ENCODE measurements at regions not wholly inside any gene's neighbourhood (a gene's known extent, or its start where the extent isn't known, plus 50 kb on each side); places are given as distances from the start of the nearest gene placed in this dataset.

DNA sequence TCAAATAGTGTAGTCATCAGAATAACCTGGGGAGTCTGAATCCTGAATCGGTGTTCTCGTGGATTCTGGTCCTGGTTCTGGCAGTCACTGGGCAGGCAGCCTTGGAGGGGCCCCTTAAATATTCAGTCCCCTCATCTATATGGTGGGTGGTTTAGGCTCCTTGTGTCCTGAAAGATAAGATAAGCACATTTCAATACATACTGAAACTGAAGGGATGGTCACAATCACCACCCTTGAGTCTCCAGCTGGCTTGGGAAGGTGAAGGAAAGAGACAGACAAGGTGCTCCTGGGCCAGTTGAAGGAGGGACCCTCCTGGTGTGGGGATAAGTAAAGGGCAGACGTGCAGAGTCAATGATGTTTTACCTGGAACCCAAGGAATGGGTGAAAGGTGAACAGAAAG, 146.7 kb downstream of the CXCL12 start:
- Mint-ChIP-seq H3K4me3 (ENCODE audit: low read depth) (no peak overlapping the region), H3K36me3 (ENCODE audit: insufficient read depth) (no peaks in the 10 kb centered on the region), H3K27ac (no peak overlapping the region), H3K27me3 (peaks cover 52% of the 10 kb centered on the region), H3K9me3 (ENCODE audit: low read depth) (peaks cover 9% of the 10 kb centered on the region), H3K4me1 (ENCODE audit: low read depth) (peaks cover 20% of the 10 kb centered on the region)
- TF ChIP-seq, protein P1, sequence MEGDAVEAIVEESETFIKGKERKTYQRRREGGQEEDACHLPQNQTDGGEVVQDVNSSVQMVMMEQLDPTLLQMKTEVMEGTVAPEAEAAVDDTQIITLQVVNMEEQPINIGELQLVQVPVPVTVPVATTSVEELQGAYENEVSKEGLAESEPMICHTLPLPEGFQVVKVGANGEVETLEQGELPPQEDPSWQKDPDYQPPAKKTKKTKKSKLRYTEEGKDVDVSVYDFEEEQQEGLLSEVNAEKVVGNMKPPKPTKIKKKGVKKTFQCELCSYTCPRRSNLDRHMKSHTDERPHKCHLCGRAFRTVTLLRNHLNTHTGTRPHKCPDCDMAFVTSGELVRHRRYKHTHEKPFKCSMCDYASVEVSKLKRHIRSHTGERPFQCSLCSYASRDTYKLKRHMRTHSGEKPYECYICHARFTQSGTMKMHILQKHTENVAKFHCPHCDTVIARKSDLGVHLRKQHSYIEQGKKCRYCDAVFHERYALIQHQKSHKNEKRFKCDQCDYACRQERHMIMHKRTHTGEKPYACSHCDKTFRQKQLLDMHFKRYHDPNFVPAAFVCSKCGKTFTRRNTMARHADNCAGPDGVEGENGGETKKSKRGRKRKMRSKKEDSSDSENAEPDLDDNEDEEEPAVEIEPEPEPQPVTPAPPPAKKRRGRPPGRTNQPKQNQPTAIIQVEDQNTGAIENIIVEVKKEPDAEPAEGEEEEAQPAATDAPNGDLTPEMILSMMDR (IDR thresholded peaks at IDR 0.05; ENCODE audit: unreplicated experiment): no peak
- no peak for DNase-seq (ENCODE audit: low spot score, unreplicated experiment)

DNA sequence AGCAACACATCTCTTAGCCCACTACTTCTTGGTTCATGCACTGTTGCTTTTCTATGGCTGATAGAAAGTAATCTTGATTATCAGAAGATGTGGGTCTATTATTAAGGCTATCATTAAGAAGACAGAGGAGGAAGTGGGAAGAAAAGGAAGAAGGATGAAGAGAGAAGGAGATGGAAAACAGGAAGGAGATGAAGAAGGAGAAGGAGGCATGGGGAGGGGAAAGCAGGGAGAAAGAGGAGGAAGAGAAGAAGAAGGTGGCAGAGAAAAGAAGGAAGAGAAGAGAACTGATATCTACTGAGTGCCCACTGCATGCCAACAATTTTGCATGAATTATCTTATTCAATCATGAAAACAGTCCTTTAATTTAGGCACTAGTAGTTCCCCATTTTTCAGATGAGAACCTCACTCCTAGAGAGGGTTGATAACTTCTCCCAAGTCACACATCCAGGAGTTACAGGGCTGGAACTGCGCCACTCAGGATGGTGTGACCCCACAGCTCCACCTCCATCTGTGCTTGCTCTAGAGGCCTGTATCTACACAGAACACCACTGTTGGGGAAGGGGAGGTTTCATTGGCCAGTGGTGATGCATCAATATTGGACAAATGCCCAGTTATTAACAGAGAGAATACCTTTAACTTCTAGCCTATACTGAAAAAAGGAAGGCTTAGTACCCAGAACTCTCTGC, 147.4 kb downstream of the CXCL12 start:
- peaks cover 49% of the 10 kb centered on the region for H3K27me3 Mint-ChIP-seq
- H3K36me3 Mint-ChIP-seq (ENCODE audit: insufficient read depth): peaks cover 2% of the 10 kb centered on the region
- no peak for DNase-seq (ENCODE audit: low spot score, unreplicated experiment)
- peaks cover 4% of the 10 kb centered on the region for H3K9me3 Mint-ChIP-seq (ENCODE audit: low read depth)
- H3K4me3 Mint-ChIP-seq (ENCODE audit: low read depth): no peak overlapping the region
- H3K4me1 Mint-ChIP-seq (ENCODE audit: low read depth): peaks cover 24% of the 10 kb centered on the region
- TF ChIP-seq, protein P1 (IDR thresholded peaks at IDR 0.05; ENCODE audit: unreplicated experiment): no peak
- H3K27ac Mint-ChIP-seq: no peak overlapping the region

DNA sequence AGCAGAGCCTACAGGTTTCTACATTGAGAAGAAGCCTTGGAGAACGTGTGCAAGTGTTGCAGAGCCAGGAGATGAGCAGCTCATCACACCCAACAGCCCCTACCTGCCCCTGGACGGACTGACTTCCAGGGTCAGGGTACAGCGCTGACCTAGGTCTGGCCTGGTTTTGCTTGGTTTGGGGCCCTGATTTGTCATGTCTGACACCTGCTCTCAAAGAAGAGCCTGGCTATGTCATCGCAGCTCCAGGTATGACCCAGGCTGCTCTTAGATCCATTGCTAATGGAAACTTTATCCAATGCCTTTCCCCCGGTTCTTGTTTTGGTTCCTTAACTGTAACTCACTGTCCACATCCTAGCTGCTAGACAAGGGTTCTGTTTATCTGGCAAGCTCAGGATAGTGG, 149.5 kb downstream of the CXCL12 start:
- peaks cover 13% of the 10 kb centered on the region for H3K9me3 Mint-ChIP-seq (ENCODE audit: low read depth)
- TF ChIP-seq, protein P1 (IDR thresholded peaks at IDR 0.05; ENCODE audit: unreplicated experiment): no peak
- peaks cover 39% of the 10 kb centered on the region for H3K27me3 Mint-ChIP-seq
- no peak for DNase-seq (ENCODE audit: low spot score, unreplicated experiment)
- peaks cover 6% of the 10 kb centered on the region for H3K36me3 Mint-ChIP-seq (ENCODE audit: insufficient read depth)
- H3K4me1 Mint-ChIP-seq (ENCODE audit: low read depth): peaks cover 26% of the 10 kb centered on the region
- H3K27ac Mint-ChIP-seq: no peak overlapping the region
- no peak overlapping the region for H3K4me3 Mint-ChIP-seq (ENCODE audit: low read depth)

DNA sequence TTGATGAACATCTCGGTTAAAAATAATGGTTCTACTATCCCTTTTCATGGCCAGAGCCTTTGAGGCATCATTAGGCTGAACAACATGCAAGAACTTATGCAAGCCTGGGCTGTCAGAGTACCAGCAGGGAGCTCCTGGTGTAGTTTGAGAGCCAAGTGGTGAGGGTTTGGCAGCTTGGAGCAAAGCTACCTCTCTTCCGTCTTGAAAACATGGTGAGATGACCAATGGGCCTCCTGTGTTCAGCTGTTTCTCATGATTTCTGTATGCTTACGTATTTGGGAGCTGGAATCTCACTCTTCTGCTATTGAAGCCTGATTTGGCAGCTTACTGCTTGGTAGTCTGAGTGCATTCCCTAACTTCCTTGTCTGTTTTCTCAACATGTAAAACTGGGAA, 150.4 kb downstream of the CXCL12 start:
- no peak for DNase-seq (ENCODE audit: low spot score, unreplicated experiment)
- H3K36me3 Mint-ChIP-seq (ENCODE audit: insufficient read depth): peaks cover 6% of the 10 kb centered on the region
- peaks cover 30% of the 10 kb centered on the region for H3K27me3 Mint-ChIP-seq
- peaks cover 14% of the 10 kb centered on the region for H3K9me3 Mint-ChIP-seq (ENCODE audit: low read depth)
- H3K4me3 Mint-ChIP-seq (ENCODE audit: low read depth): peak overlapping the region; percentile 17
- TF ChIP-seq, protein P1 (IDR thresholded peaks at IDR 0.05; ENCODE audit: unreplicated experiment): no peak
- peaks cover 26% of the 10 kb centered on the region for H3K4me1 Mint-ChIP-seq (ENCODE audit: low read depth)
- H3K27ac Mint-ChIP-seq: no peak overlapping the region

DNA sequence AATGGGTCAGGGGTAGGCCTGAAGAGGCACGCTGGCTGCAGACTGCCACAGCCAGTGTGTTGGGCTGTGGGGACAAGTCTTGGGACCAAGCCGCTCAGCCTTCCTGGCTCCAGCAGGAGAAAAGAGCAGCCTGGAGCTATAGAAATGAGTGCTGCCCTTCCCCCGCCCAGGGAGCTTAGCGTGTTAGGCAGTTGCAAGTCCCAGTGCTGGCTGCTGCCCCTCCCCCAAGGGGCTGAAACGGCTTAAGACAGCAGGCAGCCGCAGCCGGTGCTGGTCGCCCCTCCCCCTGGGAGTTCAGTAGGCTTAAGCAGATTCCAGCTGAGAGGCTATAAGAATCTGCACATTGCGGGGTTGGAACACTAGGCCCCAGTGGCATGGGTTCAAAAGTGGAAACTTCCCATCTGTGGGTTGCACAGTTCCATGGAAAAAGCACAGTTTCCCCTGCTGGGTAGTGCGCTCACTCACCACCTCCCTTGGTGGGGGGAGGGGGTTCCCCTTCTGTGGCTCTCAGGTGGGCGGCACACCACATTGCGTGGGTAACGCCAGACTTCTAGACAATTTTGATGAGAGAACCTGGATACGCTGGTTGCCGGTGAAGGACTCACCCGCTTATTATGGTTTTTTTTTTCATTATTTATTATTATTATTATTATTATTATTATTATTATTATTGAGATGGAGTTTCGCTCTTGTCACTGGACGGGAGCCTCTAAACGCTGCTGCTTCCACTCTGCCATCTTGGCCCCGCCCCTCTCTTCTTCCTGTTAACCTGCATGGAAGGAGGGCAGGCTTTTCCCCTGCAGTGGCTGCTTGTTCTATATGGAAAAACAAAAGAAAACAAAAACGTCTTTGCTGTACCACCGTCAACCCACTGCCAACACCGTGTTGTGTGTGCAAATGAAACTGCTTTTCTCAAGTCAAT, 151.1 kb downstream of the CXCL12 start:
- Mint-ChIP-seq H3K27ac (no peak overlapping the region), H3K27me3 (peaks cover 26% of the 10 kb centered on the region), H3K4me1 (ENCODE audit: low read depth) (peaks cover 26% of the 10 kb centered on the region), H3K36me3 (ENCODE audit: insufficient read depth) (peaks cover 6% of the 10 kb centered on the region), H3K4me3 (ENCODE audit: low read depth) (peak overlapping the region; percentile 17), H3K9me3 (ENCODE audit: low read depth) (peaks cover 18% of the 10 kb centered on the region)
- TF ChIP-seq, protein P1 (IDR thresholded peaks at IDR 0.05; ENCODE audit: unreplicated experiment): no peak
- DNase-seq (ENCODE audit: low spot score, unreplicated experiment): peak; percentile 66
